ENCODE measurements at regions not wholly inside any gene's neighbourhood (a gene's known extent, or its start where the extent isn't known, plus 50 kb on each side); places are given as distances from the start of the nearest gene placed in this dataset.

- no peak for TF ChIP-seq CTCF (IDR thresholded peaks at IDR 0.05; ENCODE audit: control insufficient read depth, extremely low read depth, insufficient read depth)
- H3K4me3 ChIP-seq (ENCODE audit: low read depth, low read length) = no peak overlapping the region
- no peak for DNase-seq (ENCODE audit: low read depth)
Measured at GRCh38 chr7:17700138-17700537, 240.2 kb downstream of the SNX13 start.

GRCh38 chr7:17706275-17706674 is 234.0 kb downstream of the SNX13 start:
- no peak for DNase-seq (ENCODE audit: low read depth)
- H3K4me3 ChIP-seq (ENCODE audit: low read depth, low read length) = no peak overlapping the region
- no peak for TF ChIP-seq CTCF (IDR thresholded peaks at IDR 0.05; ENCODE audit: control insufficient read depth, extremely low read depth, insufficient read depth)

GRCh38 chr7:17706734-17707133 is 233.6 kb downstream of the SNX13 start:
- H3K4me3 ChIP-seq (ENCODE audit: low read depth, low read length) = no peak overlapping the region
- TF ChIP-seq CTCF (IDR thresholded peaks at IDR 0.05; ENCODE audit: control insufficient read depth, extremely low read depth, insufficient read depth) = peak; percentile 85
- DNase-seq (ENCODE audit: low read depth) = peak; percentile 49

- DNase-seq (ENCODE audit: low read depth) = no peak
- H3K4me3 ChIP-seq (ENCODE audit: low read depth, low read length) = no peak overlapping the region
- TF ChIP-seq CTCF (IDR thresholded peaks at IDR 0.05; ENCODE audit: control insufficient read depth, extremely low read depth, insufficient read depth) = no peak
Measured at GRCh38 chr7:17709127-17709526, 231.2 kb downstream of the SNX13 start.

- DNase-seq (ENCODE audit: low read depth) = no peak
- no peak for TF ChIP-seq CTCF (IDR thresholded peaks at IDR 0.05; ENCODE audit: control insufficient read depth, extremely low read depth, insufficient read depth)
- H3K4me3 ChIP-seq (ENCODE audit: low read depth, low read length) = no peak overlapping the region
Measured at GRCh38 chr7:17709599-17709998, 230.7 kb downstream of the SNX13 start.

GRCh38 chr7:17710312-17710711 is 230.0 kb downstream of the SNX13 start:
- H3K4me3 ChIP-seq (ENCODE audit: low read depth, low read length) = no peak overlapping the region
- no peak for DNase-seq (ENCODE audit: low read depth)
- no peak for TF ChIP-seq CTCF (IDR thresholded peaks at IDR 0.05; ENCODE audit: control insufficient read depth, extremely low read depth, insufficient read depth)

- no peak for TF ChIP-seq CTCF (IDR thresholded peaks at IDR 0.05; ENCODE audit: control insufficient read depth, extremely low read depth, insufficient read depth)
- DNase-seq (ENCODE audit: low read depth) = no peak
- no peak overlapping the region for H3K4me3 ChIP-seq (ENCODE audit: low read depth, low read length)
Measured at GRCh38 chr7:17713584-17713983, 226.7 kb downstream of the SNX13 start.
